HG02884 (cell line): ENCODE measurements at regions not wholly inside any gene's neighbourhood (a gene's known extent, or its start where the extent isn't known, plus 50 kb on each side); places are given as distances from the start of the nearest gene placed in this dataset.
"Not testable (repeated sequence)": the region's sequence is repeated elsewhere in the genome, so short reads cannot be mapped to it uniquely, and the experiment has no call there.

Experiments
- ATAC-seq: cut with Tn5 transposase; IDR thresholded peaks from one replicate; pipeline ENCODE4 v1.9.1; 2021; ENCODE audit warnings: mild to moderate bottlenecking, moderate library complexity; ENCODE audit not compliant: unreplicated experiment

DNA sequence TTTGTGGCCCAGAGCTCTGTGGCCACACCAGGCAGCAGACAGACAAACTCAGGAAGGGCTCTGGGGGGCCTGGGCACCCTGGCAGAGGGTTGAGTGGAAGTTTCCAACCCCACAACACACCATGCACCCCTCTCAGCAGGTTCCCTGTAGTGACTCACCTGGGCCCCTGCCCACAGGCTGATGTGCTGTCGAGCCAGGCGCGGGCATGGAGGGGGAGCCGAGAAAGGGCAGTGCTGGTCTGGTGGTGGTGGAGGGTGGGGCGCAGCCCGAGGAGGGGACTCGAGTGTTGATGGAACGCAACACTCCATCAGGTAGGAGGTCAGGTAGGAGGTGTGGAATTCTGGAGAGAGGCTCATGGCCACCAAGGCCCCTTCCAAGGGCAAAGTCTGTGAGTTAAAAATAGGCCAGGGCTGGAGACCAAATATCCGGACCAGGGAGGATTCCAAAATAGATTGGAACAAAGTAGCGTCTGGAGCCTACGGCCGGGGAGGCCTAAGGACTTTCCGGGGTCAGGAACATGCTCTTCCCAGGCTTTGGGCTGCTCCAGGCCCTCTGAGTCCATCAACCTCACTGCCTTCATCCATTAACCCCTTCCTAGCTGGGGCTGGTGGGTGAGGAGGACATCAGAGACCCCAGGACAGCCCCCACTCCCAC is 191.5 kb upstream of the AJAP1 start:
- ATAC-seq, result no peak

DNA sequence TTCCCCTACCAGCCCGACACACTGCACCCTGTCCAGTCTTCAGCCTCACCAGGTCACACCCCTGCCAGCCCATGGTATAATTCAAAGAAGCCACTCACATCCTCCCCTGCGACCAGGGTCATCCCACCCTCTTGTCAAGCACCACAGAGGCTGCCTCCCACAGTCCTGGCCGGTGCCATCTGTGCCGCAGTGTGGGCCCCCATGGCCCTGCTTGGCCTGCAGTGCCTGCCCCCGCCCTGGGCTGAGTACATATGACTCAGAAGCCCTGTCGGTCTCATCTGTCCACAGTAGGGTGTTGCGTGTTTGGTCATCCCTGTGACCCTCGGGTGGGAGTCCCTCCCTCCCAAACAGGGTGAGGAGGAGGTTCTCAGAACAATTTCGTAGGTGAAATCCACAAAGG is 190.8 kb upstream of the AJAP1 start:
- ATAC-seq, result no peak

DNA sequence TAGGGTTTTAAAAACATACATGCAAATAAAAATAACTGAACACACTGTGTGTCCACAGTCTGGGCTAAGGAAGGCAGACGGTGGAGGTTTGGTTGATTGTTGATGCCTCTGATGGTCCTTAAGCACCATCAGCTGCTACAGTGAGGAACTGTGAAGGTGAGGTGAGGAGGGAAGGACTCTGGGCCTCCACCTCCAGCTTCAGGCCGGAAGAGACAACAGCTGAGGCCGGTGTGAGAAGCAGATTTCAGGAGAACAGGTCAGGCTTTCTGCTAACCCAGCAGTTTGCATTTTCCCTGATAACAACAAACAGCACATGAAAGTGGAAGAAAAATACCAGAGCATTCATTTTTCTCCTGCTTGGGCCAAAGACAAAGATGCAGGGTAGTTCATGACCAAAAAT is 189.9 kb upstream of the AJAP1 start:
- no peak for ATAC-seq

DNA sequence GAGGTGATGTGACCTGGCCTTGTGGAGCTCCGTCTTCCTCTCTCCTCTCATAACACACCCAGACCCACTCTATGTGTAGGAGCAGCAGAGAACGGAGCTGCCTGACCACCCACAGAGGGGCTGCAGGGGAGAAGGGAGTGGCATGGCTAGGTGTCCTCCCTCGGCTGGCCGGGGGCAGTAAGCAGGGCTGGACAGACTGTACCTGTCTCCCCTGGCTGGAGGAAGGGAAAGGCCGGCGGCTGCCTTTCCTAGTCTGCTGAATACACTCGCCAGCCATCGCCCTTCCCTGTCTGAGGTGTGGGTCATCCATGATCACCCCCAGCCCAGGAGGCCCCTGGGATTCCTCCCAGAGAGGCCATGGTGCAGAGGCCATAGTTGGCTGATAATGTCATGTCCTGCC is 187.2 kb upstream of the AJAP1 start:
- ATAC-seq, result no peak

DNA sequence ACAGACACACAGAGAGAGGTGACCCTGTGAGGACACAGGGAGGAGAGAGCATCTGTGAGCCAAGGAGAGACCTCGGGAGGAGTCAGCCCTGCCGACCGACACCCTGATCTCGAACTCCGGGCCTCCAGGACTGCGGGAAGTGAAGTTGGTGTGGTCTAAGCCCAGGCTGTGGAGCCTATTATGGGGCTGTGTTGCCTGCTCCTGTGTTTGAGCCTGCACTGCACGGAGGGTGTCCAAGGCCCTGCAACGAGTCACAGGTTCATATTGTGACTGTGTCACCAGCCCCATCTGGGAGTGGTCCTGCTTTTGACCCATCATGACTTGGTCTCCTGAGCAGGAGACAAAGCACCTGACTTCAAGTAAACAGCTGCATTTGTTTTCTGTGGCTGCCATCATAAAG is 186.0 kb upstream of the AJAP1 start:
- no peak for ATAC-seq

DNA sequence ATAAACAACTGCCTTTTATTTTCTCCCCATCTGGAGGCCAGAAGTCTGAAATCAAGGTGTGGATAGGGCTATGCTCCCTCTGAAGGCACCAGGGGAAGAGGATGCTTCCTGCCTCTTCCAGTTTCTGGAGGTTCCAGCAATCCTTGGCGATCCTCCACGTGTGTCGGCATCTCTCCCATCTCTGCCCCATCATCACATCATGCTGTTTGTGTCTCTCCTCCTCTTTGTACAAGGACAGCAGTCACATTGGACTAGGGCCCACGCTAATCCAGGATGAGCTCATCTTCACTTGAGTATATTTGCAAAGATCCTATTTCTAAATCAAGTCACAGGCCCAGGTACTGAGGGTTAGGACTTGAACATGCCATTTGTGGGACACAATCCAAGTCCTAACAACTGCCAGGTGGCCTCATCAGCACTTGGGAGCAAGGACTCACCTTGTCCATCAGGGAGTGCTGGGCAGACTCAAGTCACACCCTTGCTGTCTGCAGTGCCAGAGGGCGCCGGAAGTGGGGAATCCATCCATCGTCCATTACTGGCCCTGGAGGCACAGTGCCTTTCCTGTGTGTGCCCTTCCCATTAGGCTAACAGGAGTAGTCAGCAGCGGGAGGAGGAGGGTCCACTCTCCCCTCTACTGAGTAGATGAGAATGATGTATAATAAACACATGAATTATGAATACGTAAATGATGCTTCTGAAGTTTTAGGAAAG is 185.4 kb upstream of the AJAP1 start:
- no peak for ATAC-seq

DNA sequence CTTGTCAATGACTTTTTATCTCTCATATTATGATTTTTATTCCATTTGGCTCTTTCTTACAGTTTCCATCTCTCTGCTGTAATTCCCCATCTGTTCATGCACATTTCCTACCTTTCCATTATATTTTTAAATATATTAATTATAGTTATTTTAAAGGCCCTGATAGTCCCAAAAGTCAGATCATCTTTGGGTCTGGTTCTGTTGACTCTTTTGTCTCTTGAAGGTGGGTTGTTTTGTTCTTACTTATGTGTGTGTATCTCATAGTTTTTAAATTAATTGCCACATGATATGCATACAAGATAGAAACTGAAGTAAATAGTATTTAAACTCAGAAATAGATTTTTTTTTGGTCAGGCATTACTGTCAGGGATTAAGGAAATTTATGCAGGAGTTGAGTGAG is 178.0 kb upstream of the AJAP1 start:
- ATAC-seq, result no peak

DNA sequence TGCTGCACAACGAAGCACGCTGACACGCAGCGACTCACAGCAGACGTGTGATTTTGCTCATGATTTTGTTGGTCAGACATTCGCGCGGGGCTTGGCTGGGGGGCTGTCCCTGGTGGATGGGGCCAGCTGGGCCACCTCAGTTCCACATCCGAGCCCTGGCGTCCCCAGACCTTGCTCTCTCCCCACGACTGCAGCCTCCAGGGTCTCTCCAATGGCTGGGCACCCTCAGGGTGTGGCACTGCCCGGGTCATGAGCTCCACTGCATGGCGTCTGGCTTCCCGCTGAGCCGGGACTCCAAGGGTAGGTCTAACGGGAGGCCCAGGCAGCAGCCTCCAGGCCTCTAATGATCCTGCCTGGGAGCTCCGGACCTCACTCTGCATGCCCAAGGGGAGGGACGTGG is 173.0 kb upstream of the AJAP1 start:
- no peak for ATAC-seq

DNA sequence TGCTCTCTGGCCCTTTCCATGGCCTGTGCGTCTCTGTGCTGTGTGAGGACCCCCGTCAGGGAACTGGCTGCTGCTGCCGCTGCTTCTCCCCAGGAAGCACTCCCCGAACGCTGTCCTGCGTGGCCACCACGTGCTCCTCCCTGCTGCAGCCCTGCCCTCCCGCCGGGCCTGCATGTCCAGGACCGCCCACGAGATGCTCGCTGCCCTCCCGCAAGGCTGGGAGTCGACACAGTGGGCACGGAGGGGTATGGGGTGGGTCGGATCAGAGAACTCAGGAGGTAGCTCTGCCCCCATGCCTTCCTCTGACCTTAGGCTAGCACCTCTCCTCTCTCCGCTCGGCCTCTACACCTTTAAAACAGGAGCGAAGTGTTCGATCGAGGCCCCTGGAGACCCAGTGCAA is 171.9 kb upstream of the AJAP1 start:
- ATAC-seq, result no peak

DNA sequence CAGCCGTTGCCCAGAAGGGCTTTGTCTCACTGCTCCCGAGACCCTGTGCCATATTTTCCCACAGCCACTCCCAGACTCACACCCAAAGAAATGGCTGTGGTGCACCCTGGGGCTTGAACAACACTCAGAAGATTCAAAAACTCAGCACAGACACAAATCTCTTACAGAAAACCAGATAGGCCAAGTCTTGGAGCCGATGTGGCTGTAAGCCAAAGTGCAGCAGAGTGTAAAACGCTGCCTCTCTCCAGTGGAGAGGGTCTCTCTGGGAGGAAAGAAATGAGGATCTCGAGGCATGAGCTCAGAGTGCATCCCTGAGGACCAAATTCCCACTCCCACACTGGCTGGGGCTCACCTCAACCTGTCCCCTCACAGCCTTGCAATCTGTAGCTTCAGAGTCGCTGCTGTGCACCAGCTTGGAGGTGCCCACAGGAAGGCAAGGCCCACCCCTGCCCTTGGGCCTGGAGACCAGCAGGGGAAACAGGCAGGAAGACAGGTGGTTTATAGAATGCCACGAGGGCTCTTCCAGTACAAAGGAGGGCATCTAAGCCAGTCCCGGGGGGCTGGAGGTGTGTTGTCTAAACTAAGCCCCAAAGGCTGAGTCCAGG is 171.3 kb upstream of the AJAP1 start:
- no peak for ATAC-seq

DNA sequence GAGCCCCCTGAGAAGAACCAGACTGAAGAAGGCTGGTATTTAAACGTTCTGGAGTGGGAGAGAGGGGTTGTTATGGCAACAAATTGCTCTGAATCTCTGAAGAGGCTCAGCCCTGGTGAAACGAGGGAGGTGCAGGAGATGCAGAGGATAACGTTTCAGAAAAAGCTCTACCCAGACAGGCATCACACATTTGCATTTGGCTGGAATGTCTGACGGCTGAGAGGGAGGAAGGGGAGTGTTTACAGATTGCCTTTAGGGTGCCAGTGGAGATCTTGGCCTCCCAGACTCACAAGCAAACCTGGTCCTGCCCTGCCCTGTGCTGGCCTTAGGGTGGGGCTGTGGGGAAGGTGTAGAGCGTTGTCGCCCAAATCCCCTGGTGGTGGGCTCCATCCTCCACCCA is 169.0 kb upstream of the AJAP1 start:
- ATAC-seq, result no peak

DNA sequence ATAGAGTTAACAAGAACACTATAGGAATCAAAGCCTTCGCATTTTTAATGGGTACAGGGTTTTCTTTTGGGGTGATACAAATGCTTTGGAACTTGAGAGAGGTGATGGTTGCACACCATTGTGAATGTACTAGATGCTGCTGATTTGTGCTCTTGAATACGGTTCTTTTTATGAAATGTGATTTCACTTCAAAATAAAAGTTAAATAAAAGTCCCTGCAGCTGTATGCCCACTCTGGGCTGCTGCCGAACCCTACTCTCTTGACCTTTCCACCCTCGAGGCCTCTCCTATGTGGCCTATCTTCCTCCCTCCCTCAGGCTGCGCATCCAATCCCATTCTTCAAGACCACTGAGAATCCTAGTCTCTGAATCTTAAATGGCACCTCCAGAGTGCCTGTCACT is 168.5 kb upstream of the AJAP1 start:
- no peak for ATAC-seq

DNA sequence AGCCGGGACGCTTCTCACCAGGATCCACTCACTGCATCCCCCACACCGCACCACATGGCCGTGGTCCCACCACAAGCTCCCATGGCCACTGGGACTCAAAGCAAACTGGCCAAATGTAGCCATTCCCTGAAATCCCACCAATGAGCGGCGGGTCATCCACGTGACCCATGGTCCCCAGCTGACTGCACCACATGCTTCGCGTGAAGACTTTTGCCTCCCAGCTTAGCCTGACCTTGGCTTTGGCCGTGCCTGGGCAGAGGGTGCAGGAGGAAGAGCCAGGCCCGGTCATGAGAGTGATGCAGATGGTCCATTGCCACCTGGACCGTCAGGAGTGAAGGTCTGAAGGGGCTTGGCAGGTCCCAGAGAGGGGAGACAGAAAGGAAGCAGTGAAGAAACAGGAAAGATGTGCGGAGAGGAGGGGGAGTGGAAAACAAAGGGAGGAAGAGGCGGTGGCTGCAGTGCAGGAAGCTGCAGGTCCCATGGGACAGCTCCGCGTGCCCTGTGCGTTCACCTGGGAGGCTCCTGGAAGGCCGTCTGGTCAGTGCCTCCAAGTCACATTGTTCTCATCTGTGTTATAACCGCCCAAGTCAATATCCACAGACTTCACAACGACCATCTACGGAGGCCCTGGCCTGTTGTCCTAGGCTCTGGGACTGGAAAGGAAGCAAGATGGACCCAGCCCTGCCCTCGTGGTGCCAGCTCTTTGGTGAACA is 167.8 kb upstream of the AJAP1 start:
- ATAC-seq, result no peak

DNA sequence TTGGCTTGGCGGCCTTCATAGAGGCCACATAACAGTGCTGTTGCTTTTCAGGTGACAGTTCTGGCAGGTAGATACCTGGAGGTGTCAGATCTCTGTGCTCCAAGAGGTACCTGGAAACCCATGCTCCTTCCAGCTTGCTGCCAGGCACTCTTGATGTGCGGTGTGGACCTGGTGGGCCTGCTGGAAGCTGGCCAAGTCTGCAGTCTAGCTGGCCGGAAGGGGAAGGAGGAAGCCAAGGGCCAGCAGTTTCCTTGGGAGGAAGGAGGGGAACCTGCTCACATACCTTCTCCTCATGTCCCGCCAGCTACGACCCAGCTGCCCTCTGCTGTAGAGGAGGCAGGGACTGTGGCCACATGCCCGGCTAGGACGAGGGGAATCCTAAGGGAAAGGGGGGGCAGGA is 166.4 kb upstream of the AJAP1 start:
- no peak for ATAC-seq

DNA sequence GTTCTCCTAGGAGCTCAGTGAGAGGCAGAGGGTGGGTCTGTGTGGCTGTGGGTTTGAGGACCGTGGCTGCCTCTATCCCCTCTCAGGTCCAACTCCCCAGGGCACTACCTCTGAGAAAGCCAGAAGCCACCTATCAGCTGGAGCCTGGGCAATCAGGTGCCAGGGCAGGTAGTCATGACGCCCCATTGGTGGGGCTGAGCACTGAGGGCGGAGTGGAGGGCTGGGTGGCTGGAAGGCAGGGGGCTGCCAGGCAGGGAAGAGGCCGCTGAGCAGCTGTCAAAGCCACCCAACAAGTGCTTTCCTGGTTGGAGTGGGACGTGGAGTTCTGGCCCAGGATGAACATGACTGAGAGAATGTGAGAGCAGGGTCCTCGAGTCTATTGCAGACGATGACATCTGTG is 164.9 kb upstream of the AJAP1 start:
- no peak for ATAC-seq

DNA sequence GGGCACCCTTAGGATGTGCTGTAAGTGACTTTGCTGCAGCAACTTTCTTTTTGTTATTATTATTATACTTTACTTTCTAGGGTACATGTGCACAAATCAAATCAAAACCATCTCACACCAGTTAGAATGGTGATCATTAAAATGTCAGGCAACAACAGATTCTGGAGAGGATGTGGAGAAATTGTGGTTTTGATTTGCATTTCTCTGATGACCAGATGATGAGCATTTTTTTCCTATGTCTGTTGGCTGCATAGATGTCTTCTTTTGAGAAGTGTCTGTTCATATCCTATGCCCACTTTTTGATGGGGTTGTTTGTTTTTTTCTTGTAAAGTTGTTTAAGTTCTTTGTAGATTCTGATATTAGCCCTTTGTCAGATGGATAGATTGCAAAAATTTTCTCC is 164.4 kb upstream of the AJAP1 start:
- not testable (repeated sequence) for ATAC-seq

DNA sequence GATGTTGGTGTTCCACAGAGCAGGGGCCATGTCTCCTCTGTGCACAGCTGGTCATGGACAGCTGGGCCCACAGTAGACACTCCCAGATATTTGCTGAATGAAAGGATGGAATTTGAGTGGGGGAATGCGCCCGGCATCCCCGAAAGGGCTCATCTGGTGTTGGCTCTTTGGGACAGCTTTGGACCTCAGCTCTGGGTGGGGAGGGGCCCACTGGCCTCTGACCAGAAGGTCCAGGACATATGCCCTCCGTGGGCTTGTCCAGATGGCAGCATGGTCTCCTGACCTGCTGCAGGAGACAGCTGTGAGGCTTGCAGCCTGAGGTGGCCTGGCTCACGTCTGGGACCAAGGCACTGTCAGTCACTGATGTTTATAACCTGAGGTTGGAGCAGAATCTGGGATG is 160.4 kb upstream of the AJAP1 start:
- no peak for ATAC-seq

DNA sequence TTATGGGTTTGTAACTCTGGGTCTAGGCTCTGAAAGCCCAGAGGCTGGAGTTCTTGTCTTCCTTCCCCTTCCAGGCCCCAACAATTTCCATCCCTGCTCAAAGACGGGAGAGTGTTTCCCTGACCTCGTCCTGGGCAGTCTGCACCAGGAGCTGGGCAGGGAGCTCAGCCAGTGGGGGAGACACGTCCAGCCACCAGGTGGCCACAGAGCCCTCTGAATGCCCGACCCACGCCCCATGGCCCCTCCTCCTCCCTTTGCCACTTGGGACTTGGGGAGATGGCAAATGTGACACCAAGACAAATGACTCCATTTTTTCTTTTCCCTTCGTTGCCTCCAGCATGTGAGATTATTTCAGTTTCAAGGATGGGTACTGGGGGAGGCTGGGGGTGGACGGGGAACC is 159.9 kb upstream of the AJAP1 start:
- ATAC-seq, result no peak

DNA sequence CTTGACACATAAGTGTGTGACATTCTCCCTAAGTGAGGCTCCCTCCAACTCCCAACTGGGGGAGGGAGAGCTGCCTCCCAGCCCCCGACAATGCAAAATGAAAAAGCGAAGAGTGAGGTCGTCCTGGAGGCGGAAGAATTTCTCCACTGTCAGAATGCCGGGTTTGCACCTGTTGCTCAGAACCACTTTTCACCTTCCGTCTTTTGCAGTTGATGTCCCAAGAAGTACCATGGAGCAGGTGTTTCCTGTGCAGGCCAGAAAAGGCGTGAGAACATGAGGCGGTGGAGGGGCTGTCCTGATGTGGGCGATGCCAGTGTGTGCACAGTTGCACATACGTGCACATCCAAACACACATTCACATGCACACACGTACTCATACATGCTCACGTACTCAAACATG is 158.6 kb upstream of the AJAP1 start:
- ATAC-seq, result no peak

DNA sequence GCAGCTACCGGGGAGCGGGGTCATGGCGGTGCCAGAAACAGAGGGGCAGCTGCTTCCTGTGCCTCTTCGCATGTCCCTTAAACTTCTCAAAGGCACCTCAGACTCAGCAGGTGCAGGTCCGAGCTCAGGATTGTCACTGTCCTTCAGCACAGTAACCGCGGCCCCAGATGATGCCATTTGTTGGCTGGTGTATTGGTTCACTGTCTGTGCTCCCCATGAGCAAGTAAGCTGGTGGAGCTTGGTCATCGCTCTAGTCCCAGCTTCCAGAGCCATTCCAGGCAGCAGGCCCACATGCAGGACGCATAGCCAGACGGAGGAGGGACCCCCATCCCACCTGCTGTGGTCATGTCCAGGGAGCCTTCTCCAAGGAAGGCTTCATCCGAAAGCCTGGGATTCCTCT is 154.0 kb upstream of the AJAP1 start:
- no peak for ATAC-seq

DNA sequence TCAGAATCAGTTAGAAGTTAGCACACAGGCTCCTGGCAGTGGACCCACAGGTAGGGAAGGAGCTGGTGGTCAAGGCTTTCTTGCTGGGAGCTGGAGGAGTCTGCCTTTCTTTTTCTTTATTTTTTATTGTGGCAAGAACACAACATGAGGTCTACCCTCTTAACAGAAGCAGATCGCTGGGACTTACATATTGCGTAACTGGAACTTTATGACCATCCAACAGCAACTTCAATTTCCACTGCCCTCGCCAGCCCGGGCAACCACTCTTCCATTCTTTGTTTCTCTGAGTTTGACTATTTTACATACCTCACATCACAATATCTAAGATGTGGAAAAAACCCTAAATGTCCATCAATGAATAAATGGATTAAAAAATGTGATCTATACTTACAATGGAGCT is 147.8 kb upstream of the AJAP1 start:
- no peak for ATAC-seq

DNA sequence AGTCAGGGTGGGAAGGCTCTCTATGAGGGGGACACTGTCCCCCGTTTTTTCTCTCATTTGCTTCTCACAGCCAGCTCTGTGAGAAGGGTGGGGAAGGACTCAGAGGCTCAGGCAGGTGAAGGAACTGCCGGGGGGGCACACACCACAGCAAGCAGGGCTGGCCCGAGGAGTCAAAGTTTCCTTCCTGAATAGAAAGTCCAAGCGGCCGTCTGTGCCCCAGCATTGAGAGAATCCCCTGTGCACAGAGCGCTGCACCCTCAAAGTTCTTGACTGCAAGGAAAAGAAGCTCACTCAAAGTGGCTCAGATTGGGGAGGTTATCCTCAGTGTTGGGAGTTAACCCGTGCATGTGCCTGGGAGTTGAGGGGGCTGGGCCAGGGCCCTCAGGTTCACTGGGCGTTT is 145.2 kb upstream of the AJAP1 start:
- ATAC-seq, result no peak
